ENCODE measurements at regions not wholly inside any gene's neighbourhood (a gene's known extent, or its start where the extent isn't known, plus 50 kb on each side); places are given as distances from the start of the nearest gene placed in this dataset.
"Not testable (repeated sequence)": the region's sequence is repeated elsewhere in the genome, so short reads cannot be mapped to it uniquely, and the experiment has no call there.

GRCh38 chr4:65007841-65008439 is 598.7 kb upstream of the TECRL start:
- Mint-ChIP-seq H3K4me1 (no peaks in the 10 kb centered on the region), H3K4me3 (no peak overlapping the region), H3K27me3 (no peaks in the 10 kb centered on the region), H3K9me3 (no peaks in the 10 kb centered on the region), H3K36me3 (ENCODE audit: low read depth) (no peaks in the 10 kb centered on the region), H3K27ac (no peak overlapping the region)
- intact Hi-C loops (cut with micrococcal nuclease), result no loop called here
- no peak for DNase-seq

GRCh38 chr4:64975177-64975576 is 565.9 kb upstream of the TECRL start:
- Mint-ChIP-seq H3K27me3 (no peaks in the 10 kb centered on the region), H3K4me1 (no peaks in the 10 kb centered on the region), H3K36me3 (ENCODE audit: low read depth) (no peaks in the 10 kb centered on the region), H3K27ac (no peak overlapping the region), H3K4me3 (no peak overlapping the region), H3K9me3 (no peaks in the 10 kb centered on the region)
- no peak for DNase-seq
- intact Hi-C loops (cut with micrococcal nuclease), result no loop called here

- no peak overlapping the region for H3K27ac Mint-ChIP-seq
- H3K36me3 Mint-ChIP-seq (ENCODE audit: low read depth), result no peaks in the 10 kb centered on the region
- intact Hi-C loops (cut with micrococcal nuclease), result no loop called here
- no peaks in the 10 kb centered on the region for H3K27me3 Mint-ChIP-seq
- H3K4me1 Mint-ChIP-seq, result no peaks in the 10 kb centered on the region
- peaks cover 5% of the 10 kb centered on the region for H3K9me3 Mint-ChIP-seq
- DNase-seq, result no peak
- H3K4me3 Mint-ChIP-seq, result no peak overlapping the region
Measured at GRCh38 chr4:64969081-64969480, 559.8 kb upstream of the TECRL start.

DNA sequence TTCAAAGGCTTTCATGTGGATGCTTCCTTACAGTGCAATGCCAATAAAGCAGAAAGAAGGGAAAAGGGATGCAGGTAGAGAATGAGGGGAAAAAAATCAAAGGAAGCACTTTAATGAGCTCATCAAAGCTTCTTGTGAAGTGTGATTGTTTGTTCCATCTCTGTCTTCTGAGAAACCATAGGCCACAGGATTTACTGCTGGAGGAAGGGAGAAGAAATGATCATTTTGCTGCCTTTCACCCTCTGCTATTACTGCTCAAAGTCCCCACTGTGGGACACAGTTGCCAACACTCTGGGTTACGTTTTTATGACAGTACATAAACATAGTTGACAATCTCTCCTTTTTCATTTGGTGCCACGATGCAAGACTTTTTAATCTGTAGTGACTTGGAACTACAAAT is 558.0 kb upstream of the TECRL start:
- H3K27ac Mint-ChIP-seq, result no peak overlapping the region
- no peak overlapping the region for H3K4me3 Mint-ChIP-seq
- H3K27me3 Mint-ChIP-seq, result no peaks in the 10 kb centered on the region
- H3K9me3 Mint-ChIP-seq, result peaks cover 8% of the 10 kb centered on the region
- intact Hi-C loops (cut with micrococcal nuclease), result no loop called here
- H3K36me3 Mint-ChIP-seq (ENCODE audit: low read depth), result no peaks in the 10 kb centered on the region
- no peaks in the 10 kb centered on the region for H3K4me1 Mint-ChIP-seq
- no peak for DNase-seq

GRCh38 chr4:64960516-64960915 is 551.3 kb upstream of the TECRL start:
- Mint-ChIP-seq H3K27ac (no peak overlapping the region), H3K4me1 (no peaks in the 10 kb centered on the region), H3K4me3 (no peak overlapping the region), H3K36me3 (ENCODE audit: low read depth) (no peaks in the 10 kb centered on the region), H3K9me3 (peaks cover 7% of the 10 kb centered on the region), H3K27me3 (no peaks in the 10 kb centered on the region)
- DNase-seq, result no peak
- intact Hi-C loops (cut with micrococcal nuclease), result no loop called here

DNA sequence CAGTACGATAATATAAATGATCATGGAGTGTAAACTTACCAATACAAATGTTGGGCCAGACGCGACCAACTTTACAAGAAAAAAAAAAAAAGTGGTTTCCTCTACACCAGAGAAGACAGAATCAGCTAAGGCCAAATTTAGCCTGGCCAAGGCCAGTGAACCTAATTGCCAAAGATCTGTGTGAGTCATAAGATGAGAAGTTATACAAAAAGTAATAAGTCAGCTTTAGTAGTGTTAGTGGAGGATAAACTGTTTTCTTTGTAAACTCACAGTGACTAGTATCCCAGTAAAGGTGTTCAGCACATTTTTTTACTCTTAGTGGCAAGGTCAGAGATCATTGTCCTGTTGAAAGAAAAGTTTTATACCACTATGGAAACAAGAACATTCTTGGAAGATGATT is 531.4 kb upstream of the TECRL start:
- Mint-ChIP-seq H3K9me3 (no peaks in the 10 kb centered on the region), H3K36me3 (ENCODE audit: low read depth) (no peaks in the 10 kb centered on the region), H3K4me3 (no peak overlapping the region), H3K27ac (no peak overlapping the region), H3K27me3 (no peaks in the 10 kb centered on the region), H3K4me1 (no peaks in the 10 kb centered on the region)
- DNase-seq, result no peak
- intact Hi-C loops (cut with micrococcal nuclease), result no loop called here

DNA sequence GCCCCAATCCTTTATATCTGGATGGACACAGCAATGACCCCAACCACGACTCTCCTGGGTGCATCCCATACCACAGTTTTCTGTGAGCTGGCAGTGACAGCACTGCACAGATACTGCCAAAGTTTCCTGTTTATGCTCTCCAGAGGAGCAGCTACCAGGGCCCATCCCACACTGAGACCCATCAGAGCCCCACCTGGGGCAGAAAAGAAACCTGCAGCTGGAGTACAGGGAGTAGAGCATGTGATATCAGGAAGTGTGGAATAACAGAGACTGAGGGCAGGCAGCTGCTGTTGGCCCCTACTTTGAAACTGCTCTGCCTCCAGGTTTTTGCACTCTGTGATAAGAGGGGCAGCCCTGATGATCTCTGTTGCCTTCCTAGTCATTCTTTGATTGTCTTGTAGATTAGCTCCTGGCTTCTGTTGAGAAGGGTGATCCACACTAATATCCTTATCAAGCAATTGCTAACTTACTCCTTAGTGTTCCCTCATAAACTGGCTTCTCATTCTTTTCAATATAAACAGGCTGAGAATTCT is 526.3 kb upstream of the TECRL start:
- intact Hi-C loops (cut with micrococcal nuclease), result no loop called here
- no peaks in the 10 kb centered on the region for H3K9me3 Mint-ChIP-seq
- no peaks in the 10 kb centered on the region for H3K27me3 Mint-ChIP-seq
- H3K4me3 Mint-ChIP-seq, result no peak overlapping the region
- H3K27ac Mint-ChIP-seq, result no peak overlapping the region
- H3K36me3 Mint-ChIP-seq (ENCODE audit: low read depth), result no peaks in the 10 kb centered on the region
- no peak for DNase-seq
- no peaks in the 10 kb centered on the region for H3K4me1 Mint-ChIP-seq

GRCh38 chr4:64911846-64912245 is 502.6 kb upstream of the TECRL start:
- H3K27ac Mint-ChIP-seq, result no peak overlapping the region
- no peaks in the 10 kb centered on the region for H3K36me3 Mint-ChIP-seq (ENCODE audit: low read depth)
- no peaks in the 10 kb centered on the region for H3K4me1 Mint-ChIP-seq
- H3K4me3 Mint-ChIP-seq, result no peak overlapping the region
- H3K27me3 Mint-ChIP-seq, result no peaks in the 10 kb centered on the region
- no peaks in the 10 kb centered on the region for H3K9me3 Mint-ChIP-seq
- DNase-seq, result no peak
- intact Hi-C loops (cut with micrococcal nuclease), result no loop called here

DNA sequence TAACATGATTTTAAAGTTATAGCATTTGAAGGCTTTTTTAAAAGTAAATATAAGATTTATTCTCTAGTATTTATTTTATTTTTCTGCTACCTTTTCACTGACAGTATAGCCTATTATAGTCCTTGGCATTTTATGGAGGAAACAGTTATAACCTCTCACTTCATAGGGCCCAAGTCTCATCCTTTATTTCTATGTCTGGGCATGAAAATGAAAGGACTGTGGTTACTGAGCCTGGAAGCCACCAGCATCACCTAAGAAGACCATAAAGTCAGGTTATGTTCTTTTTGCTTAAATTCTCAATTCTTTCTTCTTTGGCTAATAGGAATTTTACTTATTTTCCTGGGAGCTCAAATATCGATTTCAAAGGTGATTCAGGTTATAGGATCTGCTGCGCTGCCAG is 494.7 kb upstream of the TECRL start:
- no peaks in the 10 kb centered on the region for H3K27me3 Mint-ChIP-seq
- H3K9me3 Mint-ChIP-seq, result peaks cover 3% of the 10 kb centered on the region
- DNase-seq, result no peak
- no peaks in the 10 kb centered on the region for H3K4me1 Mint-ChIP-seq
- intact Hi-C loops (cut with micrococcal nuclease), result no loop called here
- H3K4me3 Mint-ChIP-seq, result no peak overlapping the region
- no peaks in the 10 kb centered on the region for H3K36me3 Mint-ChIP-seq (ENCODE audit: low read depth)
- H3K27ac Mint-ChIP-seq, result no peak overlapping the region

- intact Hi-C loops (cut with micrococcal nuclease), result no loop called here
- no peak for DNase-seq
- H3K27me3 Mint-ChIP-seq, result no peaks in the 10 kb centered on the region
- H3K9me3 Mint-ChIP-seq, result peaks cover 3% of the 10 kb centered on the region
- H3K4me3 Mint-ChIP-seq, result no peak overlapping the region
- no peaks in the 10 kb centered on the region for H3K36me3 Mint-ChIP-seq (ENCODE audit: low read depth)
- H3K27ac Mint-ChIP-seq, result no peak overlapping the region
- H3K4me1 Mint-ChIP-seq, result no peaks in the 10 kb centered on the region
Measured at GRCh38 chr4:64899563-64899962, 490.3 kb upstream of the TECRL start.

- H3K27me3 Mint-ChIP-seq; DNase-seq; H3K4me3 Mint-ChIP-seq; H3K9me3 Mint-ChIP-seq; H3K4me1 Mint-ChIP-seq; H3K27ac Mint-ChIP-seq; H3K36me3 Mint-ChIP-seq (ENCODE audit: low read depth); intact Hi-C loops (cut with micrococcal nuclease): not testable (repeated sequence)
Measured at GRCh38 chr4:64899030-64899429, 489.8 kb upstream of the TECRL start.

- no peak overlapping the region for H3K27ac Mint-ChIP-seq
- no peaks in the 10 kb centered on the region for H3K4me1 Mint-ChIP-seq
- peaks cover 3% of the 10 kb centered on the region for H3K9me3 Mint-ChIP-seq
- H3K27me3 Mint-ChIP-seq, result no peaks in the 10 kb centered on the region
- DNase-seq, result no peak
- no peak overlapping the region for H3K4me3 Mint-ChIP-seq
- H3K36me3 Mint-ChIP-seq (ENCODE audit: low read depth), result no peaks in the 10 kb centered on the region
- intact Hi-C loops (cut with micrococcal nuclease), result no loop called here
Measured at GRCh38 chr4:64897683-64898082, 488.4 kb upstream of the TECRL start.

DNA sequence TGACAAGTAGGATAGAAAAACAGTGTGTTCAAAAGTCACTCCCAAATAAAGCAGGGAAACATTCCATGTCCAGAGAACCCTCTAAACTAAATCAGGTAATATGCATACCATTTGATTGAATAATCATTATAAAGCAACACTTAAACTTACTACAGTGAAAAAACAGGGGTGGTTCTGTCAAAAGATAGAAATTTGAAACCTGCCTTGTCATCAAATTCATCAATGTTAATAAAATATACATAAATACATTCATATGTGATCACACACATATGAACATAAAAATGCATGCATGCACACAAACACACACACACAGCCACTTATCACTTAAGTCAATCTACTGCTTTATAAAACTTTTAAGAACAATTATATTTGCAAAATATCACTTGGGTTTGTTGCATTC is 485.8 kb upstream of the TECRL start:
- Mint-ChIP-seq H3K27ac (no peak overlapping the region), H3K4me3 (no peak overlapping the region), H3K36me3 (ENCODE audit: low read depth) (no peaks in the 10 kb centered on the region), H3K4me1 (no peaks in the 10 kb centered on the region), H3K27me3 (no peaks in the 10 kb centered on the region), H3K9me3 (no peaks in the 10 kb centered on the region)
- no peak for DNase-seq
- intact Hi-C loops (cut with micrococcal nuclease), result no loop called here

GRCh38 chr4:64893205-64893604 is 484.0 kb upstream of the TECRL start:
- intact Hi-C loops (cut with micrococcal nuclease), result no loop called here
- DNase-seq, result no peak
- Mint-ChIP-seq H3K4me3 (no peak overlapping the region), H3K27me3 (no peaks in the 10 kb centered on the region), H3K27ac (no peak overlapping the region), H3K4me1 (no peaks in the 10 kb centered on the region), H3K9me3 (peaks cover 3% of the 10 kb centered on the region), H3K36me3 (ENCODE audit: low read depth) (no peaks in the 10 kb centered on the region)

DNA sequence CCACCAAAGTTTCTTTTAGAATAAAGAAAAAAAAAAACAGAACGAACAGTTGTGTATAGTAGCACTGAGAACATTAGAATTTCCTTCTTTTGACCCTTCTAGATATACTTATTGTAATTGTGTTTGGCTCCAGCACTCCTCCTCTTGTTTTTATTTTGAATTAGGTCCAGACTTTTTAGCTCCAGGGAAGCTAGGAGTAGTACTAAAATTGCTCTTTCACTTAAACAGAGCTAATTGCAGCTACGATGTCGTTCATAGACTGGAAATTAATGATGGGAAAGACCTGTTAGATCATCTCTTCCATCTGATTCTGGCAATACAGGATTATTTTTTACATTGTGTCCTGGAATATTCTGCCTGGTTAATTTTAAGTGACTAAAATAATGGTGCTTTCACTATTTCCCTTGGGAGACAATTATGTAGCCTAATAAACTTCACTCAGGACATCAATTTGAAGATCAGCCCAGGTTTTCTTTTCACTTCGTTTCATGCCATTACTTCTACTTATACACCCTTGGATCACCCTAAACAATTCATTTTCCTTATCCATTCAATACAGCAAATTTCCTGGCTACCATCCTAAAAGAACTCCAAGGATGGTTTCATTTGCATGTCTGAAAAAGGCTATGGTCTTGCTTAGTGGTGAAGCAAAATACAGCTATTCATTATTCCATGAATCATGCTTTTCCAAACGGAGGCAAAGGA is 480.8 kb upstream of the TECRL start:
- Mint-ChIP-seq H3K4me1 (no peaks in the 10 kb centered on the region), H3K36me3 (ENCODE audit: low read depth) (no peaks in the 10 kb centered on the region), H3K27ac (no peak overlapping the region), H3K4me3 (no peak overlapping the region), H3K27me3 (no peaks in the 10 kb centered on the region), H3K9me3 (peaks cover 3% of the 10 kb centered on the region)
- intact Hi-C loops (cut with micrococcal nuclease), result no loop called here
- no peak for DNase-seq
